ENCODE measurements at regions not wholly inside any gene's neighbourhood (a gene's known extent, or its start where the extent isn't known, plus 50 kb on each side); places are given as distances from the start of the nearest gene placed in this dataset.

- TF ChIP-seq SUZ12 (IDR thresholded peaks at IDR 0.05; ENCODE audit: extremely low read depth, insufficient read depth, insufficient read length) (no peak), ZNF274 (IDR thresholded peaks at IDR 0.05; ENCODE audit: low read depth, low read length) (no peak), YY1 (IDR thresholded peaks at IDR 0.05; ENCODE audit: insufficient read depth, insufficient read length) (no peak)
Observed at GRCh38 chr6:140845701-140846100, 1287.0 kb upstream of the GJE1 start.
